H1 (cell line): ENCODE measurements at regions not wholly inside any gene's neighbourhood (a gene's known extent, or its start where the extent isn't known, plus 50 kb on each side); places are given as distances from the start of the nearest gene placed in this dataset.

ENCODE experiments used
- CBX5 ChIP-seq: fragments of 300-800, 300-1000 bp; sonication (generic); IDR thresholded peaks from 2 replicates; pipeline ENCODE4 v1.7.1; 2016; ENCODE audit warnings: antibody characterized with exemption, low read length, low read depth
- KDM1A ChIP-seq: fragments of 200-600, 300-600 bp; sonication (generic); IDR thresholded peaks from 2 replicates; pipeline ENCODE4 v1.7.1; 2016; ENCODE audit warnings: mild to moderate bottlenecking, low read length, borderline replicate concordance
- SP4 ChIP-seq: IDR thresholded peaks from 2 replicates; pipeline ENCODE4 v1.6.1; 2012; ENCODE audit warnings: low read length, inconsistent platforms

DNA sequence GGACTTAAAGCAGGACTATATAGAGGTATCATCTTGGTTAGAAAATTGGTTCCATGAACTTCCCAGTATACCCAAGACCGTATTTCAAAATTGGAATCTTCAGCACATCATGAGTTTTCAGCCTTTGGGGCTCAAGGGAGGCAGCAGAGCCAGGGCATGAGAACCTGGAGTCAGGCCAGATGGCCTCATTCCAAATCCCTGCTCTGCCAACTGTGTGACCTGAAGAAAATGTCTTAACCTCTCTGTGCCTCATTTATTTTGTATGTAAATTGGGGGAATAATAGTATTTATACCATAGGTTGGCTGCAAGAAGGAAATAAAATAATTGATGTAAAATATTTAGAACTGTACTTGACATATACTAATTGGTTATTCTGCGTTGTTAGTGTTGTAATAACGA is 987.6 kb downstream of the TBC1D22A start (continued):
- TF ChIP-seq CBX5 (no peak), SP4 (no peak), KDM1A (no peak)
